Esophagus squamous epithelium (tissue), 4 donors: ENCODE measurements at regions not wholly inside any gene's neighbourhood (a gene's known extent, or its start where the extent isn't known, plus 50 kb on each side); places are given as distances from the start of the nearest gene placed in this dataset.

Experiments used
- POLR2A ChIP-seq, 4 donors: fragments of 450-650 bp; IDR thresholded peaks; one replicate each; pipeline ENCODE4 v1.6.1; 2017; ENCODE audit warnings: antibody characterized with exemption in 4 of 4, mild to moderate bottlenecking in 4 of 4, moderate library complexity in 3 of 4
- TF ChIP-seq, protein P1 (sequence below), 6 experiments: fragments of 450-650 bp in 4 of 6; fragments of 200-600 bp in 2 of 6; sonication (generic) in 2 of 6; IDR thresholded peaks; one replicate each; pipeline ENCODE4 v1.5.1; 2016 to 2019; ENCODE audit warnings: antibody characterized with exemption in 6 of 6, mild to moderate bottlenecking in 4 of 6, moderate library complexity in 4 of 6

DNA sequence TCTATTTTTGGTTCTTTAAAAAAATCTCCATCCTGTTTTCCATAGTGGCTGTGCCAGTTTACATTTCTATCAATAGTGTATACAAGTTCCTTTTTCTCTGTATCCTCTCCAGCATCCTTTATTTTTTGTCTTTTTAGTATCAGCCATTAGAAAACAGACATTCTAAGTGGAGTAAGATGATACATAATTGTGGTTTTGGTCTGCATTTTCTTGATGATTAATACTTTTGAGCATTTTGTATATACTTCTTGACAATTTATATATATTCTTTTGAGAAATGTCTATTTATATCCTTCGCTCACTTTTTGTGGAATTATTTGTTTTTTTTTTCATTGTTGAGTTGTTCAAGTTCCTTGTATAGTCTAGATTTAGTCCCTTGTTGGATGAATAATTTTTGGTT, 382.2 kb upstream of the SPOCK3 start:
- TF ChIP-seq, protein P1, sequence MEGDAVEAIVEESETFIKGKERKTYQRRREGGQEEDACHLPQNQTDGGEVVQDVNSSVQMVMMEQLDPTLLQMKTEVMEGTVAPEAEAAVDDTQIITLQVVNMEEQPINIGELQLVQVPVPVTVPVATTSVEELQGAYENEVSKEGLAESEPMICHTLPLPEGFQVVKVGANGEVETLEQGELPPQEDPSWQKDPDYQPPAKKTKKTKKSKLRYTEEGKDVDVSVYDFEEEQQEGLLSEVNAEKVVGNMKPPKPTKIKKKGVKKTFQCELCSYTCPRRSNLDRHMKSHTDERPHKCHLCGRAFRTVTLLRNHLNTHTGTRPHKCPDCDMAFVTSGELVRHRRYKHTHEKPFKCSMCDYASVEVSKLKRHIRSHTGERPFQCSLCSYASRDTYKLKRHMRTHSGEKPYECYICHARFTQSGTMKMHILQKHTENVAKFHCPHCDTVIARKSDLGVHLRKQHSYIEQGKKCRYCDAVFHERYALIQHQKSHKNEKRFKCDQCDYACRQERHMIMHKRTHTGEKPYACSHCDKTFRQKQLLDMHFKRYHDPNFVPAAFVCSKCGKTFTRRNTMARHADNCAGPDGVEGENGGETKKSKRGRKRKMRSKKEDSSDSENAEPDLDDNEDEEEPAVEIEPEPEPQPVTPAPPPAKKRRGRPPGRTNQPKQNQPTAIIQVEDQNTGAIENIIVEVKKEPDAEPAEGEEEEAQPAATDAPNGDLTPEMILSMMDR (IDR thresholded peaks at IDR 0.05): no peak
- no peak for TF ChIP-seq POLR2A (IDR thresholded peaks at IDR 0.05)
